ENCODE measurements at regions not wholly inside any gene's neighbourhood (a gene's known extent, or its start where the extent isn't known, plus 50 kb on each side); places are given as distances from the start of the nearest gene placed in this dataset.
A peak's percentile ranks its signal among the peaks of the same experiment; 100 is the strongest.

DNA sequence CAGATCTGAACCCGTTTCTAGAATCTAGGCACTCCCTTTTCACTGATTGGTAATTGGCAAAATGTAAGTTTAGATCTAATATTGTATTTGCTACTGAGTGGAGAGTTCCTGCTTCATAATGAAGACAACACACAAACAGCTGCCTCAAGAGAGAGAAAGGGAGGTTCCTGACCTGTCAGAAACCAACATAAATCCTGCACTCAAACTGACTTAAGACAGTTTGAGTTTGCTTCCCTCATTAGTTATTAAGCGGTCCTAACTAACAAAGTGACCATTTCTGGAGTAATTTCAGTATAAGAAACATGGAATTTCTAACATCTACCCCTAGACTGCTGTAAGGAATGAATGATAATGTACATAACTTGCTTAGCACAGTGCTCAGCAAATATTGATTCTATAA is 191.2 kb downstream of the METTL4 start:
- DNase-seq (ENCODE audit: low spot score): no peak

DNA sequence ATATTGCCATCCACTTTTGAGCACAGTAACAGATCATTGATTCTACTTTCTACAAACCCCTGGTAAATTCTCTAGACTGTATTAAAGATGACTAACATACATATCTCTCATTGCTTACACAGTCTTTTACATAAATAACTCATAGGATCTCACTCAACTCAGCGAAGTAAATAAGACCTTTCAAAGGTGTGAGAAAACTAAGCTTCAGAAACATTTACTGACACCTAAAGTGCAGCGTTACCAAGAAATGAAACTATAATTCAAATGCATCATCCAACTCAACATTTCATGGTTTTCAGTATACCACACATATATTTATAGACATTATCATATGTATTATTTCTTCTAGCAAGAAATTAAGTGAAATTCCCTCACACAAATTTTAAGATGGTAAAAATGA is 189.8 kb downstream of the METTL4 start:
- DNase-seq (ENCODE audit: low spot score): no peak

DNA sequence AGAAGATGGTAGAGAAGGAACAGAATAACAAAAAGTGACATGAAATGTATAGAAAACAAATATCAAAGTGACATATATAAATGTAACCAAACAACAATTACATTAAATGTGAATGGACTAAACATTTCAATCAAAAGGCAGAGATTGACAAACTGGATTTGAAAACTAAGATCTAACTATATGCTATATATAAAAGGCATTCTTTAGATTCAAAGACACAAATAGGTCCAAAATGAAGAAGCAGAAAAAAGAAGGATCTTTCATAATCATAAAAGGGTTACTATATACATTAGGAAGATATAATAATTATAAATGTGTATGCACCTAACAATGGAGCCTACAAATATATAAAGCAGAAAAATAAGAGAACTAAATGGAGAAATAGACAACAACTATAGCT is 183.7 kb downstream of the METTL4 start:
- DNase-seq (ENCODE audit: low spot score): no peak

DNA sequence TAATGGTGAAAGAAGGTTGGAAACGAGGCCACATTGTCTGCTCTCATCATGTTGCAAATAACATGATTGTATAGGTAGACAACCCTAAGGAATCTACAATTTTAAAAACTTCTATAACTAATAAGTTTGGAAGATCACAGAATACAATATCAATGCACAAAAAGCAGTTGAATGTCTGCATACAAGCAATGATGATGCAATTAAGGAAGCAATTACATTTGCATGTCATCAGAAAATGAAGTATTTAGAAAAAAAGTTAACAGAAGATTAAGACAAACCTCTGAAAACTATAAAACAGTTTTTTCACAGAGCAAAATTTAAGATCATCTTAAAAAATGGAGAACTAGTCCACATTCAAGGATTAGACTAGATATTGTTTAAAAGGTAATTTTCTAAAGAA is 181.1 kb downstream of the METTL4 start:
- DNase-seq (ENCODE audit: low spot score): no peak

DNA sequence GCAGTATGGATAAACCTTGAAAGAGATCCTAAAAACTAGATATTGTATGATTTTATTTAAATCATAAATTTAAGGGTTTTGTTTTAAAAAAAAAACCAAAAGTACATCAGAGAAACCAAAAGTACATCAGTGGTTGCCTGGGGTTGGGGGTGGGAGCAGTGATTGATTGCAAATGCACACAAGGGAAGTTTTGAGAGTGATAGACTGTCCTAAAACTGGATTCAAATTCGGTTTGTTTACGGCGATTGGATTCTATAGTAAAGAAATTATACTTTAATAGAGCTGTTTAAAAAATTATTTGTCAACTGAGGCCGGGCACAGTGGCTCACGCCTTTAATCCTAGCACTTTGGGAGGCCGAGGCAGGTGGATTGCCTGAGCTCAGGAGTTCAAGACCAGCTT is 179.8 kb downstream of the METTL4 start:
- no peak for DNase-seq (ENCODE audit: low spot score)

DNA sequence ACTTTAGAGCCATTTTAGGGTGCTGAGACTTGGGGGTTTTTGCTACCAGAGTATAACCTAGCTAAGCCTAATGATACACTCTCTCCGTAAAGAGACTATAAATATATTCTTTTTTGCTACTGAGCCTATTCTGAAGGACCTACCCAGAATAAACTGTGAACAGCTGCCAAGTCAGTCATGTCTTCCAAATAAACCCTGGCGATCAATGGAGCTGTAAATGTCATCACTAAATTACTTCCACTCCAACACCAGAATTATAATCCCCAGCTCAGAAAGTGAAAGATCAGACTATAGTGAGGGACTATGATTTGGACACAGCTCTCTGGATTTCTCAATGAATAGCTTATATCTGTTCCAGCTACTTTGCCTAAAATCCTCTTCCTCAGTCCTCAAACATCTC is 178.9 kb downstream of the METTL4 start:
- no peak for DNase-seq (ENCODE audit: low spot score)

DNA sequence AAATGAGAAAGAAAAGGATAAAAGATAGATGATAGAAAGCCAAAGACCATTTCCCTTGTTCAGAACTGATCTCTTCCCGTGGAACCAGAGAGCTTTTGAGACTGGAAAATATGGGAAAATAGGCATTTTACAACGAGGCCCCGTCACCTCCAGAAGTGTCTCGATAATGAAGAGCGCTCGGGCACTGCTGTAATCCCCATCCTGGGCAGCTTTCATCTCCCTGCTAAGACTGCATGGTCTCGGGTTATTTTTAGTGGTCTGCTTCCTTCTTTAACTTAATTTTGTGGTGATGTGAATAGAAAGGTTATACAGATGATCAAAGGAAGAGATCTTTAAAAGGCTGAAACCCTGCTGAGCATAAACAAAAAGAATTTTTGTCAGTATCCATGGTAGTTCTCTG is 176.6 kb downstream of the METTL4 start:
- no peak for DNase-seq (ENCODE audit: low spot score)

DNA sequence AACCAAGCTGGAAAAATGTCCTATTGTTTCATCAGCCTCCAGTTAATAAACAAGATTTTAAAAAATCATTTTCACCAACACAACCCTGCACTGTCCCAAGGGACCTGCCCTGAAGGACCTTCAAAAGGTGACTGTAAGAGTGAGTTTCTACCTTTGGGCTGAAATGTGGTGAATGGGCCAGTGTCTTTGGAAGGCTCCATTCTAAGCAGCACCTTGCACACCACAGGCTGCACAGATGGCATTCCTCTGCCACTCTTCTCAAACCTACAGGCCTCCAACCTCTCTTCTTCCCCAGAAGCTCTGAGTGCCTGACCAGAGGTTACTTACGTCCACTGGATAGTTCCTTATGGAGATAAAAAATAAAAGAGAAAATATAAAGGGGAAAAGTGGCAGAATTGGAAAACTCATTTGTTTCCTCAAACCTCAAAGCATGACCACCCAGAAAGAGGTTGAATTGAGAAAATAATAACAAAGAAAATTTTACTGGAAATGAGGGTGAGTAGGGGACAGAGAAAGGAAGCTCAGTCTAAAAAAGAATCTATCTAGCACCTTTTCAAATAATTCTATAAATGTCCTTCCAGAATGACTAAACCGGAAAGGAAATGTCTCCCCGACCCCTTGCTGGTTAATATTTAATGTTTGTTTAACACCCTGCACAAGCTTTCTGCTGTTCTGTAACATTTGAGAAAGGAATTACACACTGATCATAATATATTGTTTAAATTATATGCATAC is 175.7 kb downstream of the METTL4 start:
- DNase-seq (ENCODE audit: low spot score): no peak

DNA sequence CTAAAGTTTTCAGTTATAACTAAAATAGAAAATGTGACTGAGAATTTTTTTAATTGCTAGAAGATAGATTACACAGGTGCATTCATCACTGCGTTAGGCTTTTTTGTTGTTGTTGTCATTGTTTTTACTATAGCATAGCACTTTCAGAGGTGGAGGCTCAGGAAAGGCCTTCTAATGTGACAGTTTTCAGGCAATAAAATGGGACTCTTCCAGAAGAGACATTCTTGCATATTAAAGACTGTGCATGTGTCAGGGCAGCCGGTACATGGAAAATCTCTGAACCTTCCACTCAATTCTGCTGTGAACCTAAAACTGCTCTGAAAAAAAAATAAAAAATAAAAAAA is 175.2 kb downstream of the METTL4 start:
- no peak for DNase-seq (ENCODE audit: low spot score)

DNA sequence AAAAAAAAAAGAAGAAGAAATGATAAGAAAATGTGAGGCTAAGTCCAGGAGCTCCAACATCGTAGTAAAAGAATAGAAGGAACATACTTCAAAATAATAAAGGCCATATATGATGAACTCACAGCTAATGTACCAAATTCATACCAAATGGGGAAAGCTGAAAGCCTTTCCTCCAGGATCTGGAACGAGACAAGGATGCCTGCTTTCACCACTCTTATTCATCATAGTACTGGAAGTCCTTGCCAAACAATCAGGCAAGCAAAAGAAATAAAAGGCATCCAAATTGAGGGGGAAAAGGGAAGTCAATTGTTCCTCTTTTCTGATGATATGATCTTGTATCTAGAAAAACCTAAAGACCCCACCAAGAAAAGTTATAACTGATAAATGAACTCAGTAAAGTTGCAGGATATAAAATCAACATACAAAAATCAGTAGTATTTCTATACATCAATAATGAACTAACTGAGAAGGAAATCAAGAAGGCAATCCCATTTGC is 170.6 kb downstream of the METTL4 start:
- no peak for DNase-seq (ENCODE audit: low spot score)

DNA sequence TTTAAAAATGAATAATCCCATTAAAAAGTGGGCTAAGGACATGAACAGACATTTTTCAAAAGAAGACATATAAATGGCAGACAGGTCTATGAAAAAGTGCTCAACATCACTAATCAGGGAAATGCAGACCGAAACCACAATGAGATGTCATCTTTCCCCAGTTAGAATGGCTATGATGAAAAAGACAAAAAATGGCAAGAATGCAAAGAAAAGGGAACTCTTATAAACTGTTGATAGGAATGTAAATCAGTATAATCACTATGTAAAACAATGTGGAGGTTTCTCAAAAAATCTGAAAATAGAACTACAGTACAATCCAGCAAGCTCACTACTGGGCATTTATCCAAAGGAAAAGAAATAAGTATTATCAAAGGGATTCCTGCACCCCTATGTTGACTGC is 169.2 kb downstream of the METTL4 start:
- DNase-seq (ENCODE audit: low spot score): no peak

DNA sequence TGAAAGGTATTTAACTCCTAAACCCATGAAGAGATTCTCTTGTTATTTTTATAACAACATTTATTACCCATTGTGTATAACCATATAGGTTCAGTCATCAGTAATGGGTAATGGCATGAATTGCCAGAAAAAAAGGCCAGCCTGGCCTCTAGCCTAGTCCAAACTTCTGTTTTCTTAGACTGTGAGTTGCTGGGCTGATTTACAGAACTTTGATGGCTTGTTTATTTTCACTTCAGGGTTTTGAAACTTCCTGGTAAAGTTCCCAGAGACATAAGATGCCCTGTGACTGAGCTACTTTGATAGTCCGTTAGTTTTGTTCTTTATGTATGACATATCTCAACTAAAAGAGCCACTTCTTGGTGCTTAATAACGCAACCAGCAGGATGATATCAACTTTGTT is 164.8 kb downstream of the METTL4 start:
- peak; percentile 13 for DNase-seq (ENCODE audit: low spot score)

DNA sequence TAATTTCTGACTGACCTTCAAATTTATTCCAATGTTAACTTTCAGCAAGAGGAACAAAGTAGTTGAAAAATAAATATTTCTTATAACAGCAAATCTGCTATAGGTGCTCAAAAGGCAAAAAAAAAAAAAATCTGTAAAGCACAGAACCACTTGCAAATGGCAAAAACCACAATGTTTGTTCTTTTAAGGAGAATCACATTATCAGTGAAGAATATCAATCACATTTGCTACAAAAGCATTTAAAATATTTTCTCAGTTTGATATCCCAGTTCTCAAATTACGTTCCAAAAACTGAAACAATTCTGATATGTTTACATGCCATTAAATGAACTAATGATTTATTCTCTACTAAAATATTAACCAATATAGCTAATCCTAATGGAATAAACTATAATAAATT is 163.3 kb downstream of the METTL4 start:
- DNase-seq (ENCODE audit: low spot score): no peak

DNA sequence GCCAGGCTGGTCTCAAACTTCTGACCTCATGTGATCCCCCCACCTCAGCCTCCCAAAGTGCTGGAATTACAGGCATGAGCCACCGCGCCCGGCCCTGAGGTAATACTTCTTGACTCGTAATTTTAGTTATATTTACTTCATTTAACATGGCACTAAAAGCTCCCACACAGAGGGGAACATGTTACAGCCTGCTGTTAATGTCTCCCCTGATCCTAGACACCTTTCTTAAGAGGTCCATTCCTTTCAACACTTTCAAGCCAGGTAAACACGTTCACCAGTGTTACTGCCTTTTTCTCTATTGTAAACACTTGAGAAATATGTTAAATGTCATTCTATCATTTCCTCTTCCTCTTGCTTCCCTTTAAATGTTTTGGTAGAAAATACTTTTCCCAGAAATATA is 161.4 kb downstream of the METTL4 start:
- no peak for DNase-seq (ENCODE audit: low spot score)

DNA sequence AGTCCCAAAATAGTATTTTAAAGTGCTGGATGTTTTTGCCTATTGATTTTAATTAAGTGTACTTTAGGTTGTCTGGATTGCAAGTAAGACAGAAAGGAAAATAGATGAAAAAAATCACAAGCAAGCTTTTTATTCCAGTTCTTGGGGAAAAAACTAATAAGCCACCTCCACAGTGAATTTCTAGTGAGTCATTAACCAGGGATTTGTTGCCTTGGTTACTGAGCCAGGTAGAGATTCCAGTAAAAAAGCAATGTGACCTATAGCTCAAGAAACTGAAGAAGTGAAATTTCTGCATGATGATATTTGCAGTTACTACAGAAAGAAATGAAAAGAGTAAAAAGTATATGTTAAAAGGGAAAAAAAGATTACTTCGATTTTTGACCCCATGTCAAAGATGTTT is 160.6 kb downstream of the METTL4 start:
- no peak for DNase-seq (ENCODE audit: low spot score)

DNA sequence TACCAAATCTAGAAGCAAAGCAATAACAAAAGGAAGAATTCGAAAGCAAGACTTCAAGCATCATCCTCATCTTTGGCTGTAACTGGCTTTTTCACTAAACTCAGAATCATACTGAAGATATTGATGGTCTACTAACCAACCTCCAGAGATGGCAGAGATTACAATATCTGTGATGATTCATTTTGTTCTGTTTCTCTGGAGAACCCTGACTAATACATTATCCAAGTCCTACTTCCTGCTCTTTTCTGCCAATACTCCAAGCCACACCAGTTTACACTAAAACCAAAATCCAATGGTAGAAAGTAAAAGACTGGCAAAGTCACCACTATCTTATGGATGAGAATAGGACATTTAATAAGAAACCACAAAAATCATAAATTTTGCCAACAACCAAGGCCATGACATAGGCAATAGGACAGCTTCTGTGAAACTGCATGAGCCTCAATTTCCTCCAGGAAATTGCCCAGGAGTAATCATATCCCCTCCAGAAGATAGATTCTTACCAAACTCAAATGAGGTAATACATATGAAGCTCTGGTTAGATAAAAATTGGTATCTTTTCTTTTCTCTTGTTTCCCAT is 159.8 kb downstream of the METTL4 start:
- DNase-seq (ENCODE audit: low spot score): peak; percentile 44

DNA sequence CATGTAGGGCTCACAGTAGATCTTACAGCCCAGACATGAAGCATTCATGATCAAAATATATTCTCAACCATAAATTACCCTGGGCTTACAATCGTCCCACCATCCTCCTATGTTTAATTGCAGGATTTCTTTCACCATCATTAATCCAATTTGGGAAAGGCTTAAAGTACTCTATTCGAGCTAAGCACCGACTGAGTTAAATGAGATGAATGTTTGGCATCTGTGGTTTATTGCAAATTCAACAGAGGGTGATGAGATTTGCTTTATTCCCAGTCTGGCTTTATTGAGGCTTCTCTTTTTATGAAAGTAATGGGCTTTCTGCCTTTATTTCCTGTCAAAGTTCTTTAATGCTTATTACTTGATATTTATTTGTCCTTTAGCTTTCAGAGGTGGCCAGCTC is 159.0 kb downstream of the METTL4 start:
- no peak for DNase-seq (ENCODE audit: low spot score)

DNA sequence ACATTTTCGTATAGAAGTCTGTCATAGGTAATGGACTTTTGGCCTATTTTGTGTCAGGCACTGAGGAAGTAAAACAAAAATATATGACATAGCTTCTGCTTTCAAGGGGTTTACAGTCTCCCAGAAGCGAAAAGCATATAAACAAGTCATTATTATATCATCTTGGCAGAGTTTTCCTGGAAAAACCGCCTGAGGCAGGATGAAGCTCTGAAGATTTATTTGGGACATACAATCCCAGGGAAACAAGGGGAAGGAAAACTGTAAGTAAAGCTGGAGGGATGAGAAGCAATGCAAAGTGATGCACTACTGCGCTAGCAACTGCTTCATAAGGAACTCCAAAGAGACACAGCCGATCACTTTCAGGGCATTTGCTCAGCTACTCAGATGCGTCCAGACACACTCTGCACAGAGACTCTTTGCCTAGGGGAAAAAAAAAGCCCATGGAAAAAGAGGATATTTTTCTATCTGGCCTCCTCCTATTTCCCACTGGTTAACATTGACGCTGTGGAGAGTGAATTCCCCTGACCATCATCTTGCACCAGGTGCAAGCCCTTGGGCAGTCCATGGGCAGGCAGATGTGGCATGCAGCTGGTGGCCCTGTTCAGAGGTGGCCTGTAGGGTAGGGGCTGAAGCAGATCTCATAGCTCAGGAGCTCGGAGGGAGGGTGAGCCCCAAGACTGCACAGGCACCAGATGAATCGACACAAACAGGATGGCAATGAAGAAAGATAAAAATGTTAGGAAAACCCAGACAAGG is 158.1 kb downstream of the METTL4 start:
- DNase-seq (ENCODE audit: low spot score): no peak

DNA sequence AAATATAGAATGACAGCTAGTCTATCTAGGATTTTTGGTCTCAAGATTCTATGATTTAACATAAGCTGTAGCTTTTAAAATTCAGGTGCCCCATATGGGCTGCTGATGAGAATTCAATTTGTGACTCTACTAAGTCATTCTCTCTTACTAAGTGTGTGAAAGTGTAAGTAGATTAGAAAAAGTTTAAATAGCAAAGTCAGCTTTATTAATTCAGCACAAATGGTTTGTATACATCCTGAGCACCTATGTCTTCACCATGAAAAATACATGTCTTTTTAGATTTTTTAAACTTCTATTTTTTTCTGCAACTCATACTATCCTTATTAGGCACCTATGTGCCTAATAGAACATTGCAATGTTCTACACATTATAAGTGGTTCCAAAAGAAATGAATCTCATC is 157.1 kb downstream of the METTL4 start:
- no peak for DNase-seq (ENCODE audit: low spot score)

DNA sequence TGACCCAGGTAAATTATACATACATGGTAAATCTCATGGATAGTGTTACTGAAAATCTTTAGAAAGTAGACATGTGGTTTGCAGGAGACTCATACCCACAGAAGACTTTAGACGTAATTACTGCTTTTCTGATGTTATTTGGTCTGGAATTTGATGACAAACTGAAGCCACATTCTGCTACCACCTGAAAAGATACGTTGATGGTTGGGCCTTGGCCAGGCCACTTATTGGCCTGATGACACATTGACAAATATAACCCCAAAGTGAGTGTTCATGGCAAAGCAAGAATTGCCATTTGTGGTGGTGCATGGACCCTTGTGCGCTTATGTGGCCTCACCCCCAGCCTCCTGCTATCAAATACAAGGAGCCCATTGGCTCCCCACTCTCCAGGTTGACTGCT is 155.6 kb downstream of the METTL4 start:
- DNase-seq (ENCODE audit: low spot score): no peak

DNA sequence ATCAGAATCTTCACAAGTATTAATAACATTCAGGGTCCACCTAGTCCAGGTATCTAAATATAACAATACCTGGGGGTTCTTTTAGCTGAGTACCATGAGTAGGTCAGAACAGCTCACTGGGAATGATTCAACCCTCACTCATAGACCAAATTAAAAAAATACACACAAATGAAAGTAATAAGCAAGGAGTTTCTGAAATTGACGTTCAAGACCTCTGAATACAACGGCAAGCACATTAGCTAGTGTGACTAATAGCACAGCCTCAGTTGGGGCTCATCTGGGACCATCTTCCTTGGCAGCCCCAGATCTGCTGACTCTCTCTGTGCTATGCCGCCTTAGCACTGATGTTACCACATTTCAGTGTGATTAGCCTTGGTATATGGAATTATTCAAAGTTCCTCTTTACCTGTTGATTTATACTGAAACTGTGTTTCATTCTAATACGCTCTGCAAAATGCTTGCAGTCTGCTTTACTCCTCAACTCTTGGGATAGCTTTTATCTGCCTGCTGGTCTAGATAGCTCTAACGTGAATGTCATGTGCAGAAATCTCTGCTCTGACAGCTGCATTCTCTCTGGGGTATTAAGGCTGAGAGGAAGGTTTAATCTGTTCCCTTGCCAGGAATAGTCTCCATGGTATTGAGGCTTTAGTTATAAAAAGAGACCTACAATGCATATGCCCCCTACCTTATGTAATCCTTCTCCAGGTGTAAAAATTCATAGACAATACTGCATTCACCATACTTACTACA is 153.3 kb downstream of the METTL4 start:
- DNase-seq (ENCODE audit: low spot score): peak; percentile 16

DNA sequence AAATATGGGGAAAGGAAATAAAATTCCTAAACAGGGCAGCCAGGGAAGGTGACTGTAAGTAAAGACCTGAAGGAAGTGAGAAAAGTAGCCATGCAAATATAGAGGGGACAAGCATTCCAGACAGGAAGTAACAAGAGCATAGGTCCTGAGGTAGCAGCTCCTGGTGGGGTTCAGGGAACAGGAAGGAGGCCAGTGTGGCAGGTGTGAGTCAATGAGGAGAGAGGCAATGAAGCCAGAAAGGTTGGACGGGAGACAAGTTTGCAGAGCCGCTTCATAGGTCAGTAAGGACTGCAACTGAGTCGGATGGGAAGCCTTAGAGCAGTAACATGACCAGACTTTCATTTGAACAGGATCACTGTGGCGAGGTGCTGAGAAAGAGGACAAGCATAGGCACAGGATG is 150.9 kb downstream of the METTL4 start:
- DNase-seq (ENCODE audit: low spot score): no peak

DNA sequence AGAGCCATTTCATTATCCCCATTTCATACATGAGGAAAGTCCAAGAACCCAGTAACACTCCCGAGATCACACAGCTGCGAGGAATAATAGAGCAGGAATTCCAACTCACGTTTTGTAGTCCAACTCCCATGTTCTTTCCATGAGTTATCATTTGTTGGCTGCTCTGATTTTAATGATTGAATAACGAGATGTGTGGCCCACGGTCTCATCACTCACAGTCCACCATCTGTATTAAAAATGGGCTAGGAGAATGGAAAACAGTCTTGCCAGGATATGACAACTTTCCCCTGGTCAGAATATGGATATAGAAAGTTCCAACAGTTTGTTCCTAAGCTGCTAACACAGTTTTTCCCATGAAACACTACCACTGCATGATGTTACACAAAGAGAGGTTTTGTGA is 147.5 kb downstream of the METTL4 start:
- DNase-seq (ENCODE audit: low spot score): no peak

Measured in GM03348 (cell line).